HCT116 (cell line): ENCODE measurements at regions not wholly inside any gene's neighbourhood (a gene's known extent, or its start where the extent isn't known, plus 50 kb on each side); places are given as distances from the start of the nearest gene placed in this dataset.

Source experiments
- ATAC-seq: fragments of 200-7000 bp; cut with Tn5 transposase; 2 replicates; pipeline ENCODE4 v1.9.1; 2020; ENCODE audit warnings: mild to moderate bottlenecking, moderate library complexity
- BruUV-seq: library from RNA; stranded (reverse); fragments of 400-500 nt; replicated peaks from 2 replicates; lab custom pipeline; 2021; lab: Mats Ljungman, UMichigan
- CTCF ChIA-PET: fragments of 300-600 bp; sonication (Branson Sonifier 250); formaldehyde crosslinking; loops from one replicate; lab custom pipeline; 2021; ENCODE audit warnings: antibody characterized with exemption; lab: Charles Lee
- POLR2A ChIA-PET: fragments of 300-600, 350-600 bp; sonication (Branson Sonifier 250); formaldehyde crosslinking; loops from one replicate; lab custom pipeline; 2021; ENCODE audit warnings: antibody characterized with exemption; lab: Charles Lee
- RAD21 ChIA-PET, 2 experiments: fragments of 300-600 bp; sonication (Branson Sonifier 250); formaldehyde crosslinking; loops; one replicate each; lab custom pipeline; 2023; ENCODE audit warnings: low total read pairs in 2 of 2; ENCODE audit not compliant: uncharacterized antibody in 2 of 2, unreplicated experiment in 2 of 2, low non-redundant PET in 1 of 2; lab: Charles Lee
- DNase-seq: peaks from one replicate; pipeline ENCODE4 v3.0.0-alpha.2; 2010; ENCODE audit warnings: low read depth, low spot score
- H2AFZ ChIP-seq: fragments of 200-600 bp; shearing (Covaris generic), sonication (generic); 2 replicates; pipeline ENCODE4 v1.6.1; 2017; ENCODE audit warnings: low read depth, mixed run types, mixed read lengths, antibody characterized with exemption, low read length; ENCODE audit not compliant: poor library complexity, severe bottlenecking
- H3K27ac ChIP-seq: 2 replicates; pipeline ENCODE4 v1.5.1; 2012; ENCODE audit warnings: low read depth, low read length
- H3K27me3 ChIP-seq: fragments of 200-600 bp; sonication (generic); 2 replicates; pipeline ENCODE4 v1.6.1; 2016; ENCODE audit warnings: mixed run types, low read length, mixed read lengths; ENCODE audit not compliant: insufficient read depth
- H3K36me3 ChIP-seq, 2 experiments: fragments of 200-500 bp in 1 of 2; fragments of 200-600 bp in 1 of 2; sonication (Bioruptor generic) in 1 of 2; sonication (generic) in 1 of 2; 2 replicates each; pipeline versions ENCODE4 v1.5.1 to v1.6.1; 2014 to 2016; ENCODE audit warnings: low read length in 2 of 2, inconsistent platforms in 1 of 2, mixed read lengths in 1 of 2, mixed run types in 1 of 2; ENCODE audit not compliant: insufficient read depth in 2 of 2, control insufficient read depth in 1 of 2
- H3K4me1 ChIP-seq, 2 experiments: fragments of 200-600 bp in 1 of 2; sonication (generic) in 1 of 2; 2 replicates each; pipeline versions ENCODE4 v1.5.1 to v1.6.1; 2012 to 2017; ENCODE audit warnings: low read length in 2 of 2, inconsistent platforms in 1 of 2, mild to moderate bottlenecking in 1 of 2, mixed read lengths in 1 of 2, mixed run types in 1 of 2, moderate library complexity in 1 of 2; ENCODE audit not compliant: insufficient read depth in 2 of 2, control insufficient read depth in 1 of 2
- H3K4me2 ChIP-seq: fragments of 200-600 bp; sonication (generic); 2 replicates; pipeline ENCODE4 v1.6.1; 2017; ENCODE audit warnings: mixed run types, low read length, mixed read lengths
- H3K4me3 ChIP-seq, 2 experiments: fragments of 200-600 bp in 1 of 2; sonication (generic) in 1 of 2; replicated peaks in 1 of 2; 2 replicates each; pipeline ENCODE4 v1.5.1; 2011 to 2016; ENCODE audit warnings: low read length in 2 of 2, control low read depth in 1 of 2, low read depth in 1 of 2, mild to moderate bottlenecking in 1 of 2, mixed read lengths in 1 of 2, mixed run types in 1 of 2
- H3K79me2 ChIP-seq: fragments of 200-600 bp; sonication (generic); 2 replicates; pipeline ENCODE4 v1.6.1; 2017; ENCODE audit warnings: mild to moderate bottlenecking, mixed run types, low read length, moderate library complexity, mixed read lengths; ENCODE audit not compliant: insufficient read depth
- H3K9ac ChIP-seq: fragments of 200-600 bp; sonication (generic); 2 replicates; pipeline ENCODE4 v1.6.1; 2016; ENCODE audit warnings: low read length, mixed read lengths
- H3K9me2 ChIP-seq: fragments of 200-600 bp; sonication (generic), shearing (Covaris generic); 2 replicates; pipeline ENCODE4 v1.6.1; 2017; ENCODE audit warnings: mixed run types, mild to moderate bottlenecking, moderate library complexity; ENCODE audit not compliant: insufficient read depth
- H3K9me3 ChIP-seq, 2 experiments: fragments of 200-500 bp in 1 of 2; fragments of 200-600 bp in 1 of 2; sonication (Bioruptor generic) in 1 of 2; sonication (generic) in 1 of 2; 2 replicates each; pipeline ENCODE4 v1.6.1; 2014 to 2017; ENCODE audit warnings: low read length in 2 of 2, mixed read lengths in 2 of 2, inconsistent platforms in 1 of 2, low read depth in 1 of 2, mild to moderate bottlenecking in 1 of 2, mixed run types in 1 of 2, moderate library complexity in 1 of 2; ENCODE audit not compliant: control insufficient read depth in 1 of 2, insufficient read depth in 1 of 2
- H4K20me1 ChIP-seq: fragments of 200-600 bp; sonication (generic), shearing (Covaris generic); 2 replicates; pipeline ENCODE4 v1.6.1; 2017; ENCODE audit warnings: mixed run types, mild to moderate bottlenecking, moderate library complexity; ENCODE audit not compliant: insufficient read depth
- ELF1 ChIP-seq: IDR thresholded peaks from 2 replicates; pipeline ENCODE4 v1.6.1; 2012; ENCODE audit warnings: low read depth, borderline replicate concordance
- RAD21 ChIP-seq: IDR thresholded peaks from 2 replicates; pipeline ENCODE4 v1.6.1; 2012; ENCODE audit warnings: low read depth, mild to moderate bottlenecking
- SP1 ChIP-seq: IDR thresholded peaks from 2 replicates; pipeline ENCODE4 v1.6.1; 2012; ENCODE audit warnings: low read depth
- SRF ChIP-seq: IDR thresholded peaks from 2 replicates; pipeline ENCODE4 v1.6.1; 2012; ENCODE audit warnings: low read depth
- YY1 ChIP-seq: IDR thresholded peaks from 2 replicates; pipeline ENCODE4 v1.6.1; 2011; ENCODE audit warnings: low read length, low read depth, moderate library complexity, mild to moderate bottlenecking; ENCODE audit not compliant: insufficient replicate concordance; ENCODE audit errors: extremely low read depth
- intact Hi-C: fragments of 100-400 bp; cut with micrococcal nuclease; formaldehyde crosslinking; loops from 2 replicates; pipeline ENCODE4 v1.10.0; 2022
- TF ChIP-seq, protein P1 (sequence below): IDR thresholded peaks from 2 replicates; pipeline ENCODE4 v1.6.1; 2011; ENCODE audit warnings: mild to moderate bottlenecking, low read length, moderate library complexity; ENCODE audit not compliant: insufficient replicate concordance; ENCODE audit errors: extremely low read depth

DNA sequence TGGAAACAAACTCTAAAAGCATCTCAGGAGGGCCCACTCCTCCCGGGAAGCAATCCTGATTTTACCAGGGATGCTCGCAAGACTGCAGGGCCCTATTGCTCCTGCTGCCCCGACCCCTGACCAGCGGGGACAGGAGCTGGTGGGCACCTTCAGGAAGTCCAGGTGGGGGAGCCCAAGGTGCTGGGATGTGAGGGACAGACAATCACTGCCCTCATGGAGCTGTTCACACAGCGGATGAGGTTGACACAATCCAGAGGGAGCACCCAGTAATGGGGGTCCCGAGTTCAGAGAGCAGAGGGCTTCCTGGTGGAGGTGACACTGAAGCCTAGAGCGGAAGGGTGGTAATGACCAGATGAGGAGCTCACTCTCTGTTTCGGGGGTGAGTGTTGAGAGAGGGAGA is 126.2 kb downstream of the FOXL1 start (continued):
- TF ChIP-seq, protein P1, sequence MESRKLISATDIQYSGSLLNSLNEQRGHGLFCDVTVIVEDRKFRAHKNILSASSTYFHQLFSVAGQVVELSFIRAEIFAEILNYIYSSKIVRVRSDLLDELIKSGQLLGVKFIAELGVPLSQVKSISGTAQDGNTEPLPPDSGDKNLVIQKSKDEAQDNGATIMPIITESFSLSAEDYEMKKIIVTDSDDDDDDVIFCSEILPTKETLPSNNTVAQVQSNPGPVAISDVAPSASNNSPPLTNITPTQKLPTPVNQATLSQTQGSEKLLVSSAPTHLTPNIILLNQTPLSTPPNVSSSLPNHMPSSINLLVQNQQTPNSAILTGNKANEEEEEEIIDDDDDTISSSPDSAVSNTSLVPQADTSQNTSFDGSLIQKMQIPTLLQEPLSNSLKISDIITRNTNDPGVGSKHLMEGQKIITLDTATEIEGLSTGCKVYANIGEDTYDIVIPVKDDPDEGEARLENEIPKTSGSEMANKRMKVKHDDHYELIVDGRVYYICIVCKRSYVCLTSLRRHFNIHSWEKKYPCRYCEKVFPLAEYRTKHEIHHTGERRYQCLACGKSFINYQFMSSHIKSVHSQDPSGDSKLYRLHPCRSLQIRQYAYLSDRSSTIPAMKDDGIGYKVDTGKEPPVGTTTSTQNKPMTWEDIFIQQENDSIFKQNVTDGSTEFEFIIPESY, result no peak
- no peak for TF ChIP-seq SRF

- ChIA-PET POLR2A (no interaction called here), RAD21 (no interaction called here), CTCF (no interaction called here)
- H3K9ac ChIP-seq, result no peak overlapping the region
- H4K20me1 ChIP-seq, result no peaks in the 10 kb centered on the region
- DNase-seq (no peak), ATAC-seq (no peak)
- no peaks in the 10 kb centered on the region for H3K79me2 ChIP-seq
- intact Hi-C loops, result no loop called here
- BruUV-seq, result no TSS peak
- no peak overlapping the region for H3K27ac ChIP-seq
- no peak for TF ChIP-seq SP1
- H3K9me3 ChIP-seq, result no peaks in the 10 kb centered on the region
- H3K36me3 ChIP-seq, result no peaks in the 10 kb centered on the region
- no peaks in the 10 kb centered on the region for H3K9me2 ChIP-seq
- no peak overlapping the region for H2AFZ ChIP-seq
- H3K4me3 ChIP-seq, result no peak overlapping the region
- H3K4me2 ChIP-seq, result no peak overlapping the region
- H3K4me1 ChIP-seq, result no peaks in the 10 kb centered on the region; a peak in 1 of 4 replicates
- 0 out of 2 replicates have a peak, but pooled peaks cover 5% of the 10 kb centered on the region for H3K27me3 ChIP-seq
Measured at GRCh38 chr16:86706726-86707125, 128.4 kb downstream of the FOXL1 start.

DNA sequence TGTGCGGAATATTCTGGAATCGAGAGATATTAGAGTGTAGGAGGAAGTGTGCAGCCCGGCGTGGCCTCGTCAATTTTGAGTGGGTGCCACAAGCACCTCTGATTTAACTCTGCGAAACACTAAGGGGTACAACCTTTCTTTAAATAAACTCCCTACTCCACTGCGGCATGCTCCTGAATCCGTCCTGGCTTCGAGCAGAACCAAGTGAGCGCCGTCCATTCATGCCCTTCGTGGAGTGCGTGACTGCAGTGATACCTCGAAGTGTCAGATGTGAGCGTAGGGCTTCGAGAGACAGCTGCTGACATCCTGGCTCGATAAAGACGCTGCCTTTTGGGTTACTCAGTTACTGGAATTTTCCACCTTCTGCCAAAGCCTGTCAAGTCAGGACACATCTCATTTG is 128.8 kb downstream of the FOXL1 start:
- Histone ChIP-seq H3K4me3 (no peak overlapping the region), H3K27me3 (0 out of 2 replicates have a peak, but pooled peaks cover 7% of the 10 kb centered on the region), H3K4me2 (no peak overlapping the region), H3K4me1 (no peaks in the 10 kb centered on the region; a peak in 1 of 4 replicates), H3K27ac (no peak overlapping the region), H4K20me1 (no peaks in the 10 kb centered on the region), H3K9me3 (no peaks in the 10 kb centered on the region), H3K36me3 (no peaks in the 10 kb centered on the region), H2AFZ (no peak overlapping the region), H3K9ac (no peak overlapping the region), H3K9me2 (no peaks in the 10 kb centered on the region), H3K79me2 (no peaks in the 10 kb centered on the region)
- no peak for DNase-seq
- ATAC-seq, result no peak
- BruUV-seq, result no TSS peak
- RAD21 ChIA-PET, result no interaction called here
- POLR2A ChIA-PET, result no interaction called here
- CTCF ChIA-PET, result no interaction called here
- TF ChIP-seq YY1 (no peak), ELF1 (no peak), RAD21 (no peak)
- intact Hi-C loops, result no loop called here
